ENCODE measurements at regions not wholly inside any gene's neighbourhood (a gene's known extent, or its start where the extent isn't known, plus 50 kb on each side); places are given as distances from the start of the nearest gene placed in this dataset.

- no peak for TF ChIP-seq REST (IDR thresholded peaks at IDR 0.05; ENCODE audit: insufficient read depth in 1 of 2, low read depth in 2 of 2, low read length in 2 of 2)
- TF ChIP-seq TAF1 (IDR thresholded peaks at IDR 0.05; ENCODE audit: borderline replicate concordance, insufficient read depth, low read length), result no peak
- no peak for TF ChIP-seq FOXP2 (optimal IDR thresholded peaks at IDR 0.05; ENCODE audit: borderline replicate concordance, extremely low read depth, extremely low read length, insufficient read depth)
- TF ChIP-seq SIN3A (IDR thresholded peaks at IDR 0.05; ENCODE audit: borderline replicate concordance, insufficient read depth, low read length), result no peak
- TF ChIP-seq POLR2AphosphoS5 (IDR thresholded peaks at IDR 0.05; ENCODE audit: low read depth, low read length), result no peak
These were observed 296.9 kb downstream of the OGFRL1 start for GRCh38 chr6:71585472-71585871.

GRCh38 chr6:71588490-71588889 lies 297.9 kb upstream of the RIMS1 start:
- TF ChIP-seq SIN3A (IDR thresholded peaks at IDR 0.05; ENCODE audit: borderline replicate concordance, insufficient read depth, low read length) (no peak), POLR2AphosphoS5 (IDR thresholded peaks at IDR 0.05; ENCODE audit: low read depth, low read length) (no peak), FOXP2 (optimal IDR thresholded peaks at IDR 0.05; ENCODE audit: borderline replicate concordance, extremely low read depth, extremely low read length, insufficient read depth) (no peak), TAF1 (IDR thresholded peaks at IDR 0.05; ENCODE audit: borderline replicate concordance, insufficient read depth, low read length) (no peak), REST (IDR thresholded peaks at IDR 0.05; ENCODE audit: insufficient read depth in 1 of 2, low read depth in 2 of 2, low read length in 2 of 2) (no peak)

- no peak for TF ChIP-seq POLR2AphosphoS5 (IDR thresholded peaks at IDR 0.05; ENCODE audit: low read depth, low read length)
- no peak for TF ChIP-seq SIN3A (IDR thresholded peaks at IDR 0.05; ENCODE audit: borderline replicate concordance, insufficient read depth, low read length)
- TF ChIP-seq TAF1 (IDR thresholded peaks at IDR 0.05; ENCODE audit: borderline replicate concordance, insufficient read depth, low read length), result no peak
- no peak for TF ChIP-seq FOXP2 (optimal IDR thresholded peaks at IDR 0.05; ENCODE audit: borderline replicate concordance, extremely low read depth, extremely low read length, insufficient read depth)
- no peak for TF ChIP-seq REST (IDR thresholded peaks at IDR 0.05; ENCODE audit: insufficient read depth in 1 of 2, low read depth in 2 of 2, low read length in 2 of 2)
These were observed 297.1 kb upstream of the RIMS1 start for GRCh38 chr6:71589254-71589653.

GRCh38 chr6:71592643-71593042 lies 293.7 kb upstream of the RIMS1 start:
- no peak for TF ChIP-seq POLR2AphosphoS5 (IDR thresholded peaks at IDR 0.05; ENCODE audit: low read depth, low read length)
- TF ChIP-seq REST (IDR thresholded peaks at IDR 0.05; ENCODE audit: insufficient read depth in 1 of 2, low read depth in 2 of 2, low read length in 2 of 2), result no peak
- no peak for TF ChIP-seq SIN3A (IDR thresholded peaks at IDR 0.05; ENCODE audit: borderline replicate concordance, insufficient read depth, low read length)
- TF ChIP-seq TAF1 (IDR thresholded peaks at IDR 0.05; ENCODE audit: borderline replicate concordance, insufficient read depth, low read length), result no peak
- TF ChIP-seq FOXP2 (optimal IDR thresholded peaks at IDR 0.05; ENCODE audit: borderline replicate concordance, extremely low read depth, extremely low read length, insufficient read depth), result no peak

GRCh38 chr6:71599359-71599758 lies 287.0 kb upstream of the RIMS1 start:
- no peak for TF ChIP-seq REST (IDR thresholded peaks at IDR 0.05; ENCODE audit: insufficient read depth in 1 of 2, low read depth in 2 of 2, low read length in 2 of 2)
- TF ChIP-seq TAF1 (IDR thresholded peaks at IDR 0.05; ENCODE audit: borderline replicate concordance, insufficient read depth, low read length), result no peak
- no peak for TF ChIP-seq POLR2AphosphoS5 (IDR thresholded peaks at IDR 0.05; ENCODE audit: low read depth, low read length)
- TF ChIP-seq SIN3A (IDR thresholded peaks at IDR 0.05; ENCODE audit: borderline replicate concordance, insufficient read depth, low read length), result no peak
- TF ChIP-seq FOXP2 (optimal IDR thresholded peaks at IDR 0.05; ENCODE audit: borderline replicate concordance, extremely low read depth, extremely low read length, insufficient read depth), result no peak

Measured in PFSK-1 (cell line).